HFF-Myc (cell line): ENCODE measurements at regions not wholly inside any gene's neighbourhood (a gene's known extent, or its start where the extent isn't known, plus 50 kb on each side); places are given as distances from the start of the nearest gene placed in this dataset.

ENCODE experiments used
- DNase-seq: peaks from one replicate; pipeline ENCODE4 v3.0.0-alpha.2; 2011; ENCODE audit warnings: low read depth; ENCODE audit errors: extremely low read depth
- H3K4me3 ChIP-seq: replicated peaks from 2 replicates; pipeline ENCODE4 v1.5.1; 2011; ENCODE audit warnings: low read depth, mild to moderate bottlenecking, control low read depth, low read length
- CTCF ChIP-seq: IDR thresholded peaks from 2 replicates; pipeline ENCODE4 v1.5.1; 2012; ENCODE audit warnings: mild to moderate bottlenecking, low read depth, low read length, control low read depth; ENCODE audit errors: missing control alignments

DNA sequence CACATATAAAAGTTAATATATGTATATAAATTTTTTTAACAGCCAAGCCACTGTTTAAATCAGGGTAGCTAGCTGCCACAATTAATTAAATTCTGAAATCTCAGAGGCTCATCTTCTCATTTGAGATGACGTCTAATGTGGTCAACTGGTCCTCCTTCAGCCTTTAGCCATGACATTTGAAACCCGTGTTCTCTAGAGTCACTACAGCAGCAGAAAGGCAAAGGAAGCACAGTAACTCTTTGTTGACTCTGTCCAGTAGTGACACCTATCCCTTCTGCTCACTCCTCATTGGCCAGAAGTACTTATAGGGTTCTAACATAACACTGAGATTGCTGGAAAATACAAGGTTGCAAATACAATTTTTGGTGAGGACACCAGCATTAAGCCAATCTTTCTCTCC is 555.5 kb downstream of the ETV1 start:
- H3K4me3 ChIP-seq = no peak overlapping the region
- no peak for TF ChIP-seq CTCF
- DNase-seq = no peak

DNA sequence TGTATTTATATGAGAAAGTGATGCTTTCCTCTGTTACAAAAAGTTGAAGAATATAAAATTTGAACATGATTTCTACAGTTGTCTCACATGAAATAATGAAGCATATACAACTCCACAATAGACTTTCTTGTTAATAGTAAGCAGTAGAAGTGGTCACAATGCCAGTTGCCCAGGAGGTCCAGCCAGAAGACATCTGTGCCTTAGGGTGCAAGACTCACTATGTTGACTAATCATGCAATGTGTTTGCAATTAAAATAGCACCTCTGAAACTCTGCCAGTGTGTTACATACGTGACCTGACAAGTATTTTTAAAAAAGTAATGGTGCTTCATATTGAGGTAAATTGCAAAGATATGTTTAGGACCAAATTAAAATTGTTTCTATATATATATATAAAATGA is 547.2 kb downstream of the ETV1 start:
- H3K4me3 ChIP-seq = no peak overlapping the region
- no peak for DNase-seq
- no peak for TF ChIP-seq CTCF

DNA sequence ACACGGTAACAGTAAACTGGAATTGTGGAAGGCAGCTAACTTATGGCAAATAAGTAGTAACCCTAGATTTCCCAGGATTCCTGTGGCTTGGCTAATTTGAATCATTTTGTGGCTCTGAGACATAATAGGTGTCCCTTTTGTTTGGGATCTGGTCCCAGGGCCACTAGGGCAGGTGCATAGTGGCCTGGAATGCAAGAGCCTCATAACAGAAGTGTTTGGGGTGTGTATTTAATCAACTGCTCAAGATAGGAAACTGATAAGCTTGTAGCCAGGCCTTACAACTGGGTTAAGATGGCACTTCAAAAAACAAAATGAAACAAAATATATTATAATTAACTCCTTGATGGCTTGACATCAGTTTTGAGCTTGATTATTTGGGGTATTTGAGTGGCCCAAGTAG is 541.8 kb downstream of the ETV1 start:
- no peak for DNase-seq
- no peak for TF ChIP-seq CTCF
- no peak overlapping the region for H3K4me3 ChIP-seq

DNA sequence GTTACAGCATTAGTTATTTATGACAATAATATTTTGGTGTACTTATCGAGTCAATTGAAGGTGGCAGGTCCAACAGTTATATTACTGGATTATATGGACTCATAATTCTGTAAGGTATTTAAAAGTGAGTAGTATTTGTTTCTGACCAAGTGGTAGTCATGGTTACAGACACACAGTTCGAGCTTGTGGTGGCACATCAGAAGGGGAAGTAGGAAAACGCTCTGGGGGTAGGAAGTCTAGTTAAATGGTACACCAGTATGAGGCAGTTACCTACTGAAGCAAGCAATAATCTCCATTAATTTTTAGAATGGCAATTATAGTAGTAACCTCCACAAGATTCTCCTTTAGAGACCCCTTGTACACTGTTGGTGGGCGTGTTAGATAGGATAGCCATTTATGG is 541.2 kb downstream of the ETV1 start:
- DNase-seq = no peak
- no peak overlapping the region for H3K4me3 ChIP-seq
- TF ChIP-seq CTCF = no peak

GRCh38 chr7:13449460-13449859 is 540.0 kb downstream of the ETV1 start:
- no peak for TF ChIP-seq CTCF
- no peak for DNase-seq

DNA sequence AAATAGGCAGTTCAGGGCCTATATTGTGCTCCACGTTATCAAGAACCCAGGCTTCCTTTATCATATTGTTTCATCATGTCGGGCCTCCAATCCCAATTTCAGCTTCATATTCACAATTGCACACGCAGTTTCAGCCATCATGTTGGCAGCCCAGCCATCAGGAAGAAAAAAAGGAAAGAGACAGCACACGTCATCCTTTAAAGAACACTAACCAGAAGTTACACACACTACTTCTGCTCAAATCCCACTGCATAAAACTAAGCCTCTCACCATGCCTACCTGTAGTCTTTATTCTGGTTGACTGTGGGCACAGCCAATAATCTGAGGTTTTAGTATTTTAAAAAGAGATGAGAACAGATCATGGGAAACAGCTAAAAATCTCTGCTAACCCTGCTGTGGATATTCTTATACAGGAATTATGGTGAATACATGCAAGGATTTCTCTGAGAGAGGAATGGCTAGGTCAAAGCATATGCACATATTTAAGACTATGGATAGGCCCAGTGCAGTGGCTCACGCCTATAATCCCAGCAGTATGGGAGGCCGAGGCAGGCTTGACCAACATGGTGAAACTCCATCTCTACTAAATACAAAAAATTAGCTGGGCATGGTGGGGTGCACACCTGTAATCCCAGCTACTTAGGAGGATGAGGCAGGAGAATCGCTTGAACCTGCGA is 534.4 kb downstream of the ETV1 start:
- TF ChIP-seq CTCF = no peak
- no peak overlapping the region for H3K4me3 ChIP-seq
- no peak for DNase-seq

More at GRCh38 chr7:13449460-13449859, 540.0 kb downstream of the ETV1 start:
- no peak overlapping the region for H3K4me3 ChIP-seq

DNA sequence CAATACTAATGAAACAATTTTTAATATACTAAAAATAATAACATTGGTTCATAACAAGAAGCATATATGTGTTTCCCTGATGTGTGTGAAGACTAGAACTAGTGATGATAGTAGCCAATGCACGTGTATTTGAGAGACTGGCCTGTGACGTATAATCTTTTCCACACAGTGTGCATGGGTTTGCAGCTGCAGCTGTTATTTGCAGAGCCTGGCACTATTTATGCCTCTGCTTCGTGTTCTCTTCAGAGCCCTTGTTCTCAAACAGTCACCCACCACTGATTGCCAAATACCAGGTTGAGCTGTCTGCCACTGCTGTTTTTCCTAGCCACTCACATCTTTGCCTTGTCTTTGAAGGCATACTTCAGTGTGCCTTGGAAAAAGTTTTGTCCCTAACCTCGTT is 531.7 kb downstream of the ETV1 start:
- H3K4me3 ChIP-seq = no peak overlapping the region
- no peak for DNase-seq
- TF ChIP-seq CTCF = no peak
